ENCODE measurements at regions not wholly inside any gene's neighbourhood (a gene's known extent, or its start where the extent isn't known, plus 50 kb on each side); places are given as distances from the start of the nearest gene placed in this dataset.
"Not testable (repeated sequence)": the region's sequence is repeated elsewhere in the genome, so short reads cannot be mapped to it uniquely, and the experiment has no call there.

GRCh38 chr20:50429412-50429811, 80.8 kb upstream of the PTPN1 start:
- no peak for DNase-seq

- DNase-seq = no peak
Measured at GRCh38 chr20:50431066-50431450, 79.1 kb upstream of the PTPN1 start.

- DNase-seq = no peak
Measured at GRCh38 chr20:50433001-50433761, 77.0 kb upstream of the PTPN1 start.

- no peak for DNase-seq
Measured at GRCh38 chr20:50434321-50434652, 75.9 kb upstream of the PTPN1 start.

- DNase-seq = no peak
Measured at GRCh38 chr20:50434653-50435396, 75.4 kb upstream of the PTPN1 start.

- DNase-seq = no peak
Measured at GRCh38 chr20:50435397-50436051, 74.7 kb upstream of the PTPN1 start.

GRCh38 chr20:50436052-50436656, 74.0 kb upstream of the PTPN1 start:
- DNase-seq = no peak

- DNase-seq = no peak
Measured at GRCh38 chr20:50436696-50437095, 73.5 kb upstream of the PTPN1 start.

GRCh38 chr20:50438986-50439407, 71.2 kb upstream of the PTPN1 start:
- DNase-seq = no peak

GRCh38 chr20:50439539-50440453, 70.4 kb upstream of the PTPN1 start:
- DNase-seq = no peak

- no peak for DNase-seq
Measured at GRCh38 chr20:50442512-50442911, 67.7 kb upstream of the PTPN1 start.

GRCh38 chr20:50445354-50446151, 64.6 kb upstream of the PTPN1 start:
- no peak for DNase-seq

GRCh38 chr20:50446351-50447101, 63.7 kb upstream of the PTPN1 start:
- DNase-seq = no peak

GRCh38 chr20:50447102-50447804, 62.9 kb upstream of the PTPN1 start:
- DNase-seq = no peak

GRCh38 chr20:50447817-50448216, 62.4 kb upstream of the PTPN1 start:
- no peak for DNase-seq

GRCh38 chr20:50448625-50449403, 61.4 kb upstream of the PTPN1 start:
- not testable (repeated sequence) for DNase-seq

GRCh38 chr20:50449738-50450492, 60.3 kb upstream of the PTPN1 start:
- DNase-seq = no peak

- no peak for DNase-seq
Measured at GRCh38 chr20:50450493-50450826, 59.7 kb upstream of the PTPN1 start.
